ENCODE measurements at regions not wholly inside any gene's neighbourhood (a gene's known extent, or its start where the extent isn't known, plus 50 kb on each side); places are given as distances from the start of the nearest gene placed in this dataset.

DNA sequence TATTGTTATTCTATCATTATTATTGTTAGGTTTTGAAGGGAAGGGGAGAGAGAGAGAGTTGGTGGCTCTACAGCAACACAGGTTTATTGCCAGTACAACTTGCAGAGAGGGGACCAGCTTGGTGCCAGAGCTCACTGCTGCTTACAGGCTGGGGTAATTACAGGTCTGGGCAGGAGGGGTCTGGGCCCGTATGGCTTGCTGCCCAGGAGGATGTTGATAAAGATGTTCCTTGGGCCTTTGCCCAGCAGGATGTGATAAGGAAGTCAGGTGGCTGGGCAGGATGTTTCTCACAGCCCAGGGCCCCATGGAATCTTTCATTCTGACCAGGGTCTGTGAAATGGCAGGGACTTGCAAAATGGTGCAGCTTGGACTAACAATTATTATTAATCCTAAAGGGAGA, 64.2 kb upstream of the ZNF599 start (continued):
- TF ChIP-seq ZNF671 (CRISPR knock-in tag; IDR thresholded peaks at IDR 0.05), result no peak

GRCh38 chr19:34835631-34836351, 62.8 kb upstream of the ZNF599 start:
- no peaks in the 10 kb centered on the region for H3K36me3 Mint-ChIP-seq
- no peak overlapping the region for H3K4me3 Mint-ChIP-seq
- no peak for TF ChIP-seq NR1H2 (CRISPR knock-in tag; IDR thresholded peaks at IDR 0.05)
- TF ChIP-seq, protein P1, sequence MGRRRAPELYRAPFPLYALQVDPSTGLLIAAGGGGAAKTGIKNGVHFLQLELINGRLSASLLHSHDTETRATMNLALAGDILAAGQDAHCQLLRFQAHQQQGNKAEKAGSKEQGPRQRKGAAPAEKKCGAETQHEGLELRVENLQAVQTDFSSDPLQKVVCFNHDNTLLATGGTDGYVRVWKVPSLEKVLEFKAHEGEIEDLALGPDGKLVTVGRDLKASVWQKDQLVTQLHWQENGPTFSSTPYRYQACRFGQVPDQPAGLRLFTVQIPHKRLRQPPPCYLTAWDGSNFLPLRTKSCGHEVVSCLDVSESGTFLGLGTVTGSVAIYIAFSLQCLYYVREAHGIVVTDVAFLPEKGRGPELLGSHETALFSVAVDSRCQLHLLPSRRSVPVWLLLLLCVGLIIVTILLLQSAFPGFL (CRISPR knock-in tag; IDR thresholded peaks at IDR 0.05; ENCODE audit: borderline replicate concordance), result no peak
- TF ChIP-seq, protein P2, sequence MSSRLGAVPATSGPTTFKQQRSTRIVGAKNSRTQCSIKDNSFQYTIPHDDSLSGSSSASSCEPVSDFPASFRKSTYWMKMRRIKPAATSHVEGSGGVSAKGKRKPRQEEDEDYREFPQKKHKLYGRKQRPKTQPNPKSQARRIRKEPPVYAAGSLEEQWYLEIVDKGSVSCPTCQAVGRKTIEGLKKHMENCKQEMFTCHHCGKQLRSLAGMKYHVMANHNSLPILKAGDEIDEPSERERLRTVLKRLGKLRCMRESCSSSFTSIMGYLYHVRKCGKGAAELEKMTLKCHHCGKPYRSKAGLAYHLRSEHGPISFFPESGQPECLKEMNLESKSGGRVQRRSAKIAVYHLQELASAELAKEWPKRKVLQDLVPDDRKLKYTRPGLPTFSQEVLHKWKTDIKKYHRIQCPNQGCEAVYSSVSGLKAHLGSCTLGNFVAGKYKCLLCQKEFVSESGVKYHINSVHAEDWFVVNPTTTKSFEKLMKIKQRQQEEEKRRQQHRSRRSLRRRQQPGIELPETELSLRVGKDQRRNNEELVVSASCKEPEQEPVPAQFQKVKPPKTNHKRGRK (CRISPR knock-in tag; IDR thresholded peaks at IDR 0.05; ENCODE audit: borderline replicate concordance), result no peak
- TF ChIP-seq, protein P3, sequence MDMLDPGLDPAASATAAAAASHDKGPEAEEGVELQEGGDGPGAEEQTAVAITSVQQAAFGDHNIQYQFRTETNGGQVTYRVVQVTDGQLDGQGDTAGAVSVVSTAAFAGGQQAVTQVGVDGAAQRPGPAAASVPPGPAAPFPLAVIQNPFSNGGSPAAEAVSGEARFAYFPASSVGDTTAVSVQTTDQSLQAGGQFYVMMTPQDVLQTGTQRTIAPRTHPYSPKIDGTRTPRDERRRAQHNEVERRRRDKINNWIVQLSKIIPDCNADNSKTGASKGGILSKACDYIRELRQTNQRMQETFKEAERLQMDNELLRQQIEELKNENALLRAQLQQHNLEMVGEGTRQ (CRISPR knock-in tag; IDR thresholded peaks at IDR 0.05), result no peak
- TF ChIP-seq ZNF396 (CRISPR knock-in tag; IDR thresholded peaks at IDR 0.05; ENCODE audit: borderline replicate concordance), result no peak
- no peak for TF ChIP-seq FOXK1 (CRISPR knock-in tag; IDR thresholded peaks at IDR 0.05)
- no peak for TF ChIP-seq GABPB1 (CRISPR knock-in tag; IDR thresholded peaks at IDR 0.05)
- TF ChIP-seq OVOL2 (CRISPR knock-in tag; IDR thresholded peaks at IDR 0.05; ENCODE audit: borderline replicate concordance), result no peak
- no peak for TF ChIP-seq ZBTB21 (CRISPR knock-in tag; IDR thresholded peaks at IDR 0.05; ENCODE audit: borderline replicate concordance)
- no peak for TF ChIP-seq PRRX2 (CRISPR knock-in tag; IDR thresholded peaks at IDR 0.05)
- TF ChIP-seq, protein P4, sequence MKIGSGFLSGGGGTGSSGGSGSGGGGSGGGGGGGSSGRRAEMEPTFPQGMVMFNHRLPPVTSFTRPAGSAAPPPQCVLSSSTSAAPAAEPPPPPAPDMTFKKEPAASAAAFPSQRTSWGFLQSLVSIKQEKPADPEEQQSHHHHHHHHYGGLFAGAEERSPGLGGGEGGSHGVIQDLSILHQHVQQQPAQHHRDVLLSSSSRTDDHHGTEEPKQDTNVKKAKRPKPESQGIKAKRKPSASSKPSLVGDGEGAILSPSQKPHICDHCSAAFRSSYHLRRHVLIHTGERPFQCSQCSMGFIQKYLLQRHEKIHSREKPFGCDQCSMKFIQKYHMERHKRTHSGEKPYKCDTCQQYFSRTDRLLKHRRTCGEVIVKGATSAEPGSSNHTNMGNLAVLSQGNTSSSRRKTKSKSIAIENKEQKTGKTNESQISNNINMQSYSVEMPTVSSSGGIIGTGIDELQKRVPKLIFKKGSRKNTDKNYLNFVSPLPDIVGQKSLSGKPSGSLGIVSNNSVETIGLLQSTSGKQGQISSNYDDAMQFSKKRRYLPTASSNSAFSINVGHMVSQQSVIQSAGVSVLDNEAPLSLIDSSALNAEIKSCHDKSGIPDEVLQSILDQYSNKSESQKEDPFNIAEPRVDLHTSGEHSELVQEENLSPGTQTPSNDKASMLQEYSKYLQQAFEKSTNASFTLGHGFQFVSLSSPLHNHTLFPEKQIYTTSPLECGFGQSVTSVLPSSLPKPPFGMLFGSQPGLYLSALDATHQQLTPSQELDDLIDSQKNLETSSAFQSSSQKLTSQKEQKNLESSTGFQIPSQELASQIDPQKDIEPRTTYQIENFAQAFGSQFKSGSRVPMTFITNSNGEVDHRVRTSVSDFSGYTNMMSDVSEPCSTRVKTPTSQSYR (CRISPR knock-in tag; IDR thresholded peaks at IDR 0.05), result no peak
- TF ChIP-seq MLX (CRISPR knock-in tag; IDR thresholded peaks at IDR 0.05), result no peak
- TF ChIP-seq, protein P5, sequence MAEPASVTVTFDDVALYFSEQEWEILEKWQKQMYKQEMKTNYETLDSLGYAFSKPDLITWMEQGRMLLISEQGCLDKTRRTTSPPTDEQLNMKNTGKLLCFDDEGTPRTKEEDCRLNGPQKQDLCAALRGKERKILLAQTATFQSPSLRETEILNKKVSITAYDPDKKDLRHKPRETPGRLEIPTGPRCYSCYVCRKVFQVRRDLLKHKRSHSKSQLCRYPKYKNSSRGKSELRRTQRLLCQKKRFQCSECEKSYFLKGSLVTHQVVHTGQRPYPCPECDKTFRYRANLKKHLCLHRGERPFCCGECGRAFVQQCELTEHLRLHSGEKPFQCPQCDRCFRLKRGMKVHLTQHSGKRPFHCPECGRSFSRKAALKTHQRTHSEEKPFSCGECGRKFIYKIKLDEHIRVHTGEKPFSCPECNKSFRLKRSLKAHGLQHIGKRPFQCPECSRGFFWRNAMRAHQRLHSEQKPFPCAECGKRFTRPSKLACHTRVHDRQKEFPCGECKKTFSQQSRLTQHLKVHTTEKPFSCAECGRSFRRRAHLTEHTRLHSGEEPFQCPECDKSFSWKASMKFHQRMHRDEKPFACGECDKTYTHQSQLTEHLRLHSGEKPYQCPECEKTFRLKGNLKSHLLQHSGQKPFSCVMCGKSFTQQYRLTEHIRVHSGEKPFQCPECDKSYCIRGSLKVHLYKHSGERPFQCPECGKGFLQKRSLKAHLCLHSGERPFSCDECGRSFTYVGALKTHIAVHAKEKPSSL (CRISPR knock-in tag; conservative IDR thresholded peaks at IDR 0.05), result no peak
- no peak for TF ChIP-seq SOX15 (CRISPR knock-in tag; IDR thresholded peaks at IDR 0.05)
- TF ChIP-seq E2F1 (CRISPR knock-in tag; IDR thresholded peaks at IDR 0.05), result no peak
- no peak for TF ChIP-seq MYBL2 (CRISPR knock-in tag; IDR thresholded peaks at IDR 0.05)
- no peak for TF ChIP-seq ZNF121 (CRISPR knock-in tag; IDR thresholded peaks at IDR 0.05)
- no peak for TF ChIP-seq ETV6 (CRISPR knock-in tag; IDR thresholded peaks at IDR 0.05)
- POLR2A ChIA-PET, result no interaction called here
- peaks cover 12% of the 10 kb centered on the region for H3K4me1 Mint-ChIP-seq
- no peak for DNase-seq (ENCODE audit: low spot score)
- CTCF ChIA-PET, result no interaction called here
- H3K27me3 Mint-ChIP-seq (ENCODE audit: low read depth), result peaks cover 26% of the 10 kb centered on the region
- H3K9me3 Mint-ChIP-seq, result peaks cover 6% of the 10 kb centered on the region
- H3K27ac Mint-ChIP-seq, result no peak overlapping the region
- ATAC-seq, result no peak
